MCF 10A (cell line): ENCODE measurements at regions not wholly inside any gene's neighbourhood (a gene's known extent, or its start where the extent isn't known, plus 50 kb on each side); places are given as distances from the start of the nearest gene placed in this dataset.

Source experiments
- BruUV-seq: library from RNA; stranded (reverse); fragments of 400-500 nt; replicated peaks from 2 replicates; lab custom pipeline; 2021; lab: Mats Ljungman, UMichigan
- CTCF ChIA-PET: fragments of 300-600 bp; sonication (Branson Sonifier 250); formaldehyde crosslinking; extraction: SDS; loops from one replicate; lab custom pipeline; 2021; ENCODE audit warnings: antibody characterized with exemption, inconsistent platforms; lab: Yijun Ruan, JAX
- POLR2A ChIA-PET: fragments of 300-600, 350-650 bp; sonication (Branson Sonifier 250); formaldehyde crosslinking; extraction: SDS; loops from one replicate; lab custom pipeline; 2020; ENCODE audit warnings: antibody characterized with exemption, inconsistent platforms; lab: Yijun Ruan, JAX
- DNase-seq: peaks from one replicate; pipeline ENCODE4 v3.0.0-alpha.2; 2018; ENCODE audit not compliant: unreplicated experiment
- H3K27ac Mint-ChIP-seq: one replicate; pipeline ENCODE4 v1.8.0; 2022; ENCODE audit warnings: mild to moderate bottlenecking, low read depth, mixed read lengths; ENCODE audit not compliant: unreplicated experiment
- H3K27me3 Mint-ChIP-seq: one replicate; pipeline ENCODE4 v1.8.0; 2022; ENCODE audit warnings: mixed read lengths; ENCODE audit not compliant: insufficient read depth, unreplicated experiment
- H3K36me3 Mint-ChIP-seq: one replicate; pipeline ENCODE4 v1.8.0; 2022; ENCODE audit warnings: mild to moderate bottlenecking, moderate library complexity, mixed read lengths; ENCODE audit not compliant: insufficient read depth, unreplicated experiment
- H3K4me1 Mint-ChIP-seq: one replicate; pipeline ENCODE4 v1.8.0; 2022; ENCODE audit warnings: mixed read lengths; ENCODE audit not compliant: insufficient read depth, unreplicated experiment
- H3K4me3 Mint-ChIP-seq: one replicate; pipeline ENCODE4 v1.8.0; 2022; ENCODE audit warnings: mild to moderate bottlenecking, moderate library complexity, mixed read lengths; ENCODE audit not compliant: unreplicated experiment
- H3K9me3 Mint-ChIP-seq: one replicate; pipeline ENCODE4 v1.8.0; 2022; ENCODE audit warnings: mixed read lengths; ENCODE audit not compliant: unreplicated experiment
- CTCF ChIP-seq: fragments of 200-600 bp; IDR thresholded peaks from one replicate; pipeline ENCODE4 v1.8.0; 2022; ENCODE audit warnings: antibody characterized with exemption, mild to moderate bottlenecking; ENCODE audit not compliant: unreplicated experiment
- intact Hi-C: fragments of 100-400 bp; cut with micrococcal nuclease; formaldehyde crosslinking; loops from 2 replicates; pipeline ENCODE4 v1.14.1; 2022

- CTCF ChIA-PET = no interaction called here
- DNase-seq = no peak
- no peaks in the 10 kb centered on the region for H3K9me3 Mint-ChIP-seq
Measured at GRCh38 chr3:164380156-164380555, 698.1 kb downstream of the SI start.

GRCh38 chr3:164377466-164377865 is 700.8 kb downstream of the SI start:
- Mint-ChIP-seq H3K9me3 (no peaks in the 10 kb centered on the region), H3K4me1 (no peaks in the 10 kb centered on the region), H3K27me3 (peaks cover 23% of the 10 kb centered on the region), H3K4me3 (no peak overlapping the region), H3K27ac (no peak overlapping the region), H3K36me3 (no peaks in the 10 kb centered on the region)
- no peak for TF ChIP-seq CTCF
- ChIA-PET POLR2A (no interaction called here), CTCF (no interaction called here)
- no peak for DNase-seq
- intact Hi-C loops = no loop called here
- no TSS peak for BruUV-seq

More at GRCh38 chr3:164380156-164380555, 698.1 kb downstream of the SI start:
- TF ChIP-seq CTCF = no peak
- Mint-ChIP-seq H3K27me3 (peaks cover 38% of the 10 kb centered on the region), H3K36me3 (no peaks in the 10 kb centered on the region), H3K4me3 (no peak overlapping the region), H3K27ac (no peak overlapping the region), H3K4me1 (no peaks in the 10 kb centered on the region)
- intact Hi-C loops = no loop called here
- POLR2A ChIA-PET = no interaction called here
- no TSS peak for BruUV-seq

GRCh38 chr3:164375995-164376394 is 702.3 kb downstream of the SI start:
- H3K36me3 Mint-ChIP-seq = no peaks in the 10 kb centered on the region
- no TSS peak for BruUV-seq

GRCh38 chr3:164375538-164375937 is 702.8 kb downstream of the SI start:
- Mint-ChIP-seq H3K4me3 (no peak overlapping the region), H3K27me3 (peaks cover 9% of the 10 kb centered on the region), H3K4me1 (no peaks in the 10 kb centered on the region), H3K27ac (no peak overlapping the region), H3K9me3 (no peaks in the 10 kb centered on the region), H3K36me3 (no peaks in the 10 kb centered on the region)
- no TSS peak for BruUV-seq
- TF ChIP-seq CTCF = no peak
- CTCF ChIA-PET = interaction anchor here (1.0 kb wide), 1 partner anchor 18 kb away, joined by 3 read pairs; no protein-coding TSS in a partner anchor
- intact Hi-C loops = no loop called here
- peak; percentile 9 for DNase-seq
- POLR2A ChIA-PET = no interaction called here

More at GRCh38 chr3:164375995-164376394, 702.3 kb downstream of the SI start:
- intact Hi-C loops = no loop called here
- DNase-seq = no peak
- ChIA-PET POLR2A (no interaction called here), CTCF (no interaction called here)
- H3K9me3 Mint-ChIP-seq = no peaks in the 10 kb centered on the region
- H3K4me3 Mint-ChIP-seq = no peak overlapping the region
- no peak overlapping the region for H3K27ac Mint-ChIP-seq
- peaks cover 14% of the 10 kb centered on the region for H3K27me3 Mint-ChIP-seq
- no peaks in the 10 kb centered on the region for H3K4me1 Mint-ChIP-seq
- no peak for TF ChIP-seq CTCF
